ENCODE measurements at regions not wholly inside any gene's neighbourhood (a gene's known extent, or its start where the extent isn't known, plus 50 kb on each side); places are given as distances from the start of the nearest gene placed in this dataset.

DNA sequence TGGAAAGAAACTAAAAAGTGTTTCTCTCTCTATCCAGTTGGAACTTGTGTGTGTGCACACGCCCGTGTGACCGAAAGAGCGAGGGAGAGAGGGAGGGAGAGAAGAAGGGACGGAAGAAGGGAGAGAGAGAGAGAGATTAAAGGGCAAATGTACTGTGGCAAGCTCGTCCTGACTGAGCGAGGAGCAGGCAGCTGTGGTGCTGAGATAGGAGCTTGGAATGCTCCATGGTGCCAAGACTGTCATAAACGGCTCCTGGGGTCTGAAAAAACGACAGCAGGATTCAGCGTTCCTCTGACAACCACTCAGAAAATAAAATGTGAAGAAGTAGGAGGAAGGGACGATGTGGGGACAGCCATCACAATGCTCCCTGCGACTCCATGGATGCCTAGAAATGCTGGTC lies 276.0 kb downstream of the SV2B start:
- Histone ChIP-seq H3K9me2 (no peaks in the 10 kb centered on the region), H3K27ac (ENCODE audit: low read depth in 2 of 2, low read length in 1 of 2) (no peak overlapping the region), H3K27me3 (ENCODE audit: insufficient read depth) (no peaks in the 10 kb centered on the region), H3K36me3 (replicated peaks in 1 of 2; ENCODE audit: control insufficient read depth in 1 of 2, insufficient read depth in 2 of 2, low read length in 1 of 2) (no peaks in the 10 kb centered on the region), H3K4me3 (ENCODE audit: low read depth in 2 of 2, low read length in 1 of 2) (no peak overlapping the region), H2AFZ (ENCODE audit: low read depth) (no peak overlapping the region), H3K79me2 (ENCODE audit: insufficient read depth) (no peaks in the 10 kb centered on the region), H3K9me3 (no peaks in the 10 kb centered on the region), H3K4me2 (no peak overlapping the region), H4K20me1 (ENCODE audit: insufficient read depth) (no peaks in the 10 kb centered on the region), H3K4me1 (ENCODE audit: control insufficient read depth in 1 of 2, insufficient read depth in 2 of 2, low read depth in 1 of 2, low read length in 1 of 2) (no peaks in the 10 kb centered on the region), H3F3A (replicated peaks; ENCODE audit: insufficient read depth) (no peaks in the 10 kb centered on the region), H3K9ac (no peak overlapping the region)
- CTCF ChIA-PET, result no interaction called here
- no peak for DNase-seq
- no peak for TF ChIP-seq MEF2A (IDR thresholded peaks at IDR 0.05; ENCODE audit: borderline replicate concordance, low read depth)
- TF ChIP-seq, protein P1, sequence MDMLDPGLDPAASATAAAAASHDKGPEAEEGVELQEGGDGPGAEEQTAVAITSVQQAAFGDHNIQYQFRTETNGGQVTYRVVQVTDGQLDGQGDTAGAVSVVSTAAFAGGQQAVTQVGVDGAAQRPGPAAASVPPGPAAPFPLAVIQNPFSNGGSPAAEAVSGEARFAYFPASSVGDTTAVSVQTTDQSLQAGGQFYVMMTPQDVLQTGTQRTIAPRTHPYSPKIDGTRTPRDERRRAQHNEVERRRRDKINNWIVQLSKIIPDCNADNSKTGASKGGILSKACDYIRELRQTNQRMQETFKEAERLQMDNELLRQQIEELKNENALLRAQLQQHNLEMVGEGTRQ (IDR thresholded peaks at IDR 0.05; ENCODE audit: borderline replicate concordance, low read depth, low read length), result no peak
- TF ChIP-seq SMC3 (IDR thresholded peaks at IDR 0.05; ENCODE audit: low read depth, low read length), result no peak
- TF ChIP-seq, protein P2, sequence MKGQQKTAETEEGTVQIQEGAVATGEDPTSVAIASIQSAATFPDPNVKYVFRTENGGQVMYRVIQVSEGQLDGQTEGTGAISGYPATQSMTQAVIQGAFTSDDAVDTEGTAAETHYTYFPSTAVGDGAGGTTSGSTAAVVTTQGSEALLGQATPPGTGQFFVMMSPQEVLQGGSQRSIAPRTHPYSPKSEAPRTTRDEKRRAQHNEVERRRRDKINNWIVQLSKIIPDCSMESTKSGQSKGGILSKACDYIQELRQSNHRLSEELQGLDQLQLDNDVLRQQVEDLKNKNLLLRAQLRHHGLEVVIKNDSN (IDR thresholded peaks at IDR 0.05; ENCODE audit: borderline replicate concordance, low read depth), result no peak
- no peak for TF ChIP-seq RCOR1 (IDR thresholded peaks at IDR 0.05; ENCODE audit: low read length)
- no peak for TF ChIP-seq YY1 (IDR thresholded peaks at IDR 0.05; ENCODE audit: low read depth)
- no peak for TF ChIP-seq RAD21 (IDR thresholded peaks at IDR 0.05; ENCODE audit: low read length)
- no peak for TF ChIP-seq FOXM1 (IDR thresholded peaks at IDR 0.05; ENCODE audit: low read depth)
- TF ChIP-seq, protein P3, sequence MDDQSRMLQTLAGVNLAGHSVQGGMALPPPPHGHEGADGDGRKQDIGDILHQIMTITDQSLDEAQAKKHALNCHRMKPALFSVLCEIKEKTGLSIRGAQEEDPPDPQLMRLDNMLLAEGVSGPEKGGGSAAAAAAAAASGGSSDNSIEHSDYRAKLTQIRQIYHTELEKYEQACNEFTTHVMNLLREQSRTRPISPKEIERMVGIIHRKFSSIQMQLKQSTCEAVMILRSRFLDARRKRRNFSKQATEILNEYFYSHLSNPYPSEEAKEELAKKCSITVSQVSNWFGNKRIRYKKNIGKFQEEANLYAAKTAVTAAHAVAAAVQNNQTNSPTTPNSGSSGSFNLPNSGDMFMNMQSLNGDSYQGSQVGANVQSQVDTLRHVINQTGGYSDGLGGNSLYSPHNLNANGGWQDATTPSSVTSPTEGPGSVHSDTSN (IDR thresholded peaks at IDR 0.05), result no peak
- no peak for TF ChIP-seq MXI1 (IDR thresholded peaks at IDR 0.05; ENCODE audit: low read depth, low read length)
- TF ChIP-seq TAF1 (IDR thresholded peaks at IDR 0.05; ENCODE audit: borderline replicate concordance, low read depth, low read length), result no peak
- TF ChIP-seq JUND (IDR thresholded peaks at IDR 0.05), result no peak
- no peak for TF ChIP-seq SIN3A (IDR thresholded peaks at IDR 0.05; ENCODE audit: borderline replicate concordance, low read depth, low read length)
- no peak for TF ChIP-seq EZH2phosphoT487 (IDR thresholded peaks at IDR 0.05; ENCODE audit: borderline replicate concordance, low read depth)
- no peak for TF ChIP-seq FOSL2 (IDR thresholded peaks at IDR 0.05; ENCODE audit: borderline replicate concordance, low read depth)
- TF ChIP-seq, protein P4, sequence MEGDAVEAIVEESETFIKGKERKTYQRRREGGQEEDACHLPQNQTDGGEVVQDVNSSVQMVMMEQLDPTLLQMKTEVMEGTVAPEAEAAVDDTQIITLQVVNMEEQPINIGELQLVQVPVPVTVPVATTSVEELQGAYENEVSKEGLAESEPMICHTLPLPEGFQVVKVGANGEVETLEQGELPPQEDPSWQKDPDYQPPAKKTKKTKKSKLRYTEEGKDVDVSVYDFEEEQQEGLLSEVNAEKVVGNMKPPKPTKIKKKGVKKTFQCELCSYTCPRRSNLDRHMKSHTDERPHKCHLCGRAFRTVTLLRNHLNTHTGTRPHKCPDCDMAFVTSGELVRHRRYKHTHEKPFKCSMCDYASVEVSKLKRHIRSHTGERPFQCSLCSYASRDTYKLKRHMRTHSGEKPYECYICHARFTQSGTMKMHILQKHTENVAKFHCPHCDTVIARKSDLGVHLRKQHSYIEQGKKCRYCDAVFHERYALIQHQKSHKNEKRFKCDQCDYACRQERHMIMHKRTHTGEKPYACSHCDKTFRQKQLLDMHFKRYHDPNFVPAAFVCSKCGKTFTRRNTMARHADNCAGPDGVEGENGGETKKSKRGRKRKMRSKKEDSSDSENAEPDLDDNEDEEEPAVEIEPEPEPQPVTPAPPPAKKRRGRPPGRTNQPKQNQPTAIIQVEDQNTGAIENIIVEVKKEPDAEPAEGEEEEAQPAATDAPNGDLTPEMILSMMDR (IDR thresholded peaks at IDR 0.05), result no peak
- TF ChIP-seq TEAD4 (IDR thresholded peaks at IDR 0.05; ENCODE audit: borderline replicate concordance, insufficient read depth), result no peak
- POLR2A ChIA-PET, result no interaction called here
- WGBS (ENCODE audit: low lambda C conversion rate), result 52% methylated on average over 12 of the region's 12 CpGs
